ENCODE measurements at regions not wholly inside any gene's neighbourhood (a gene's known extent, or its start where the extent isn't known, plus 50 kb on each side); places are given as distances from the start of the nearest gene placed in this dataset.

DNA sequence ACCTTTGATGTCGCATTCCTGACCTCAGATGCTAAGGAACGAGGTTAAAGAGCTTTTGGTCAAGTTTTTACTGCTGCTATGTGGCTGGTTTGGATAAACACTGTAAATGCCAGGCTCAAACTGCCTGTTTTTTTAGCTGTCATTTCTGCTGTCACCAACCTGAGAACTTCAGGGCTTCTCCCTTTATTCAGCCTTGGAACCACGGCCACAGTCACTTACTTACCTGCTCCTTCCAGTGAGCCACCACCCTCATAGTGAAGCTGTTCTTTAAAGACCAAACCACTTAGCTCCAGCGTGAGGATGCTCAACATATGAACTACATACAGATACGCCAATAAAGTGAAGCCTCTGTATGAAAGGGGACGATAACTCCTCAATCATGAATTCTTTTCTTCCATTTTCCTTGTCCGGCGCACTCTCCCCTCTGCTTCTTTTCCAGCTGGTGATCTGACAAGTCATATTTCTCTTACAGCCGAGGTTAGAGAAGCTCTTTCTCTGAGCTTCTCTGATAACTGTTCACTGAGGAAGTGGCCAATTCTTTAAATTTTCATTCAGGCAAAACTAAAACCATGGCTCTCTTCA lies 152.8 kb upstream of the ANK2 start:
- no peak for DNase-seq

DNA sequence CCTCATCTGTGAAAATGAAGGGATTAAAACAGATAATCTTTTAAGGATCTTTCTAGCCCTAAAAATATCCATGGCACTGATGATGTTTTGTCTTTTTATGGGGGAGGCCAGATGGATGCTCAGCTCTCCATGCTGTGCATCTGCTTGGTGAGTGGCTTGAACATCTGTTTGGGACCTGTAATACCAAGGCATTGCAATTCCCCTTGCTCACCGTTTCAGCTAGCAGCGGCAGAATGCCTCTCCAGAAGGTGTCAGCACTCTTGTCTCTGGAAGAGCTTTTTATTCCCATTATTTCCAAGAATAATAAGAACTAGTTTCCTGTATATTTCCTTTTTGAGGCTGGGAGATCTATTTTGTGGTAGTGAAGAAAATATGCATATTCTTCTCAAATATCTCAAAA lies 151.9 kb upstream of the ANK2 start:
- no peak for DNase-seq

DNA sequence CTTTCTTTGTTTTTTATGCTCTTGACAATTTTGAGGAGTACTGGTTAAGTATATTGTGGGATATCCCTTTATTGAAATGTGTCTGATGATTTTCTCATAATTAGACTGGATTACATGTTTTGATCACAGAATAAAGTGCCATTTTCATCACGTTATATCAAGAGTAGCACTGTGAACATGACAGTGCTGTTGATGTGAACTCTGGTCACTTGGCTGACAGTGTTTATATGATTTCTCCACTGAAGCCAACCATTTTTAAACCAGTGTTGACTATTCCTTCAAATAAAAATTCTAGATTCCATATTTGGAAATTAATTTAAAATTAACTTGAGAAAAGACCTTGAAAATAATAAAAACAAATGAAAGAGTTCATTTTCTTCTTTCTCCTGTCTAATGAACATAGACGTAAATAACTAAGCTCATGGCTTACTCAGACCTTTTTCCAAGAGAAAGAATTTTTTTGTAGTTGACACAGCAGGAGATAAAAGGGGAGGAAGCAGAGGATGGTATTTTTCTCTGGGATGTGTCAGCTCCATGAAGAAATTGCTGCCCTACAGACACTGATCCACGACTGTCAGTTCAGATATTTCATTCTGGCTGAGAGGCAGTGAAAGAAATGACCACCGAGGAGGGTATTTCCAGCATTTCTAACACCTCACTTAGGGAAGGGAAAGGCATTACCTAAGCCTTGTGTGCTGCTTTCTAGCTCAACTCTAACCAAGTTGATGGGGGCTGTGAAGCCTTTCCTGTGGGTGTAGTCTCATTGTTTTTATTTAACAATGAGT lies 150.9 kb upstream of the ANK2 start:
- no peak for DNase-seq

DNA sequence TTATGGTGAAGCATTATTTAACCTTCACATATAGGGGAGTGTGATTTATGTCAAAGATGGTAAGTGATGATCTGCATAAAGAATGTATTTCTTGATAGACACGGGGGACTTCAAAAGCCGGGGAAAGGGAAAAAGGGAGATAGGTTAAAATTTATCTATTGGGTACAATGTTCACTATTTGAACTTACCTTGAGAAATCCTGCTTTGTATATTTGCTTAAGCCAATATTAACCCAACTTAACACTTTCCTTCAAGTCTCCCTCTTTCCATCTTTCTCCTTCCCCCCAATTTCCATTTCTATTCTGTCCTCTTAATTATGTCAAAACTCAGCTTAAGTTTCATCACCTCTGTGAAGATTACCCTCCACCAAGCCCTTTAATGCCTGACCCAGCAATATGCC lies 149.0 kb upstream of the ANK2 start:
- DNase-seq = no peak

DNA sequence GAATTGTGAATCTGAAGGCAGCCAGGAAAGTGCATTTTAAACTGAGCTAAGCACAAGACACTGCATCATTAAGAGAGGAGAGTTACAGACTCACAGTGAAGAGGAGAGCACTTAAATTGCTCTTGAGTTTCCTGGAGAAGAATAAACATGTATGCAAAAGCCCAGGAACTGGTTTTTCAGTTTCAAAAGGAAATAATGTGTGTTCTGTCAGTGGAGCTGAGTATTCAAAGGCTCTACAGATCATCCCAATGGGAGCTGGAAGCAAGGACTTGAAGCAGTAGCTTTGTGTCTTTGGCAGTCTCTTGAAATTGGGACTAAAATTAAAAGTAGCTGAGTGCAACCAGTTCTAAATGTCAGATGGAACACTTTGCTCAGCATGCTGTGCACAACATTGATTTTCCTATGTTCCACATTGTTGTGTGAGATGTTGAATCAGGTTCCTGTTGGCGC lies 147.5 kb upstream of the ANK2 start:
- no peak for DNase-seq

DNA sequence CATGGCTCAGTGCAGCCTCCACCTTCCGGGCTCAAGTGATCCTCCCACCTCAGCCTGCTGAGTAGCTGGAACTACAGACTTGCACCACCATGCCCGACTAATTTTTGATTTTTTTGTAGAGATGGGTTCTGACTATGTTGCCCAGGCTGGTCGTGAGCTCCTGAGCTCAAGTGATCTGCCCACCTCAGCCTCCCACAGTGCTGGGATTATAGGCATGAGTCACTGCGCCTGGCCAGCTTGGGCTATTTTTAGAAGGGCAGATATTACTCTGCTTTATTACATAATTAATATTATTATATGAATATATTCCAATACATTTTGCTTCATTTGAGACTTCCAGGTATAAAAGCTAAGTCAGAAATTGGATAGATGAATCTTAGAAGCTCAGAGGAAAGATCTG lies 143.7 kb upstream of the ANK2 start:
- DNase-seq = no peak

DNA sequence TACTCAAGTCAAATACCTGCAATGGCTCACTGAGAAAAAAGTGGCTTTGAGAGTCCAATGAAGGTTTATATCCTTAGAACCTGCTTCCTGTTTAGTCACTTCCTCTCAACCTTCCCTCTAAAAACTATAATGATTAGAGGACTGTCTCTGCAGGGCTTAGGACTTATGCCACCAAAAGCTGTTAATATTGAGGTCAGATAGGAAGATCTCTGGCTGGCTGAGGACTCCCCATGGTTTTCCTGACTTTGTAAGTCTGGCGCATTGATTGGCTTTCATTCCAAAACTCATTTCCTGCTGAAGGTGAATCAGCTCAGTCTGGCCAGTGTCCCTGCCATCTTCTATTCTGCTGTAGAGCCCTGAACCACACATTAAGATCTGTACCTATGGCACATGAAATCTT lies 140.9 kb upstream of the ANK2 start:
- no peak for DNase-seq

DNA sequence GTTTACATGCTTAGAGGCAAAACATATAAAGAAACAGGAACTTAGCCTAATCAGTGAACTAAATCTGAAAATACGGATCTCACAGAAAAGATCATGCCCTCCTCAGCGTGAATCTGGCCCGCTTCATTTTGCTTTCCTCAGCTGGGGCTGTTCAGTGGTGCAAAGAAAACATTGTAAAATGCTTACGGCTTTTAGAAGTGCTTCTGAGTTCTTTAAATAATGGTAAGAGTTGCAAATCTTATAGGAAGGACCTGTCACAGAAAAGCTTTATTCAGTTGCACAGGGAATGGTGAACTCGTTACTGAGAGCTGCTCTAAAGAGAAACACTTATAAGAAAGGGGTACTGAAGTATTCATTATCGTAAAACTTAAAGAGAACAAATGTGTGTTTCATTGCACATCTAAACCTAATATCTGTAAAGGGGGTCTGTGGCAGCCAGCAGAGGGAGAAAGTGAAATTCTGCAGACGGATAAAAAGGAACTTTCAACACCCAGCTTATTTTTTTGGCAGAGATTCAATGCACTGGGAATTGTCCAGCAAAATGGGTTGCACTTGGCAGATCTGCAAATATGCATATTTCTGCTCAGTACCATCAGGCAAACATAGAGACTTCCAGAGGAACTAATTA lies 139.2 kb upstream of the ANK2 start:
- DNase-seq = no peak

DNA sequence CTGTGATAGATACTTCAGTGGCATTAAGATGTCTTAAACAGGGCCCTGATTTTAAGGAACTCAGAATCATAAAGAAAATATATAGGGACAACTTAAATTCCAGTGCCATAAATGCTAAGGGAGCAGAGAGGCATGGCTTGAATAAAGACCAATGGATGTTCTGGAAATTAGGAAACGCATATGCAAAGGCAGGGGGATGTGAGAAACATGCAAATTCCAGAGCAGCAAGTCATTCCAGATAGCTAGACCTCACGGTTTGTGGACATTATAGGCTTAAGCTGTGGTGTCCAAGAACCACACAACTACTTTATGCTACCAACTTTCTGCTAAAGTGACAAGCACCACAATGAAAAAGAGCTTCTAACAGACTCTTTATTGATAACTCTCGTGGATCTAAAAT lies 132.6 kb upstream of the ANK2 start:
- DNase-seq = no peak

DNA sequence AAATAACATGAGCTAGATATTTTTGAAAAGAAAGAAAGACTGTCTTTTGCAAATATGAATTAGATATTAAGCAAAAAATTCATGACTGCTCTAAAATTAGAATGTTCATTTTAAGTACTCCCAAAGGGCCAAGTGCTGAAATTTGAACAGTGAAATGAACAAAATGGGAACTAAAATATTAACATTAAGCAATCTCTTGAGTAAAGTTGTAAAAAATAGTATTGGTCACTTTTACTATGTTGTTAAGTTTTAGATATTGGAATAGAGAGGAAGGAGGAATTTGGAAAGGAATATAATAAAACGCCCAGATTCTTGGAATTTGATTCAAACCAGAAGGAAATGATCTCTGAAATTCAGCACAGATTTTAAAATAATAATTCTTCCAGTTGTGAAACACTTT lies 125.9 kb upstream of the ANK2 start:
- no peak for DNase-seq

DNA sequence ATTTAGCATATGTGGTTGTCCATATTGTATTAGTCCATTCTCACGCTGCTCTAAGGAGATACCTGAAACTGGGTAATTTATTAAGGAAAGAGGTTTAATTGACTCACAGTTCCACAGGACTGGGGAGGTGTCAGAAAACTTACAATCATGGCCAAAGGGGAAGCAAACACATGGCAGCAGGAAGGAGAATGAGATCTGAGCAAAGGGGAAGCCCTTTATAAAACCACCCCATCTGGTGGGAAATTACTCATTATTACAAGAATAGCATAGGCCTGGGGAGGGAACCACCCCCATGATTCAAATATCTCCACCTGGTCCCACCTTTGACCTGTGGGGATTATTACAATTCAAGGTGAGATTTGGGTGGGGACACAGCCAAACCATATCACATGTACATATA lies 122.6 kb upstream of the ANK2 start:
- no peak for DNase-seq

DNA sequence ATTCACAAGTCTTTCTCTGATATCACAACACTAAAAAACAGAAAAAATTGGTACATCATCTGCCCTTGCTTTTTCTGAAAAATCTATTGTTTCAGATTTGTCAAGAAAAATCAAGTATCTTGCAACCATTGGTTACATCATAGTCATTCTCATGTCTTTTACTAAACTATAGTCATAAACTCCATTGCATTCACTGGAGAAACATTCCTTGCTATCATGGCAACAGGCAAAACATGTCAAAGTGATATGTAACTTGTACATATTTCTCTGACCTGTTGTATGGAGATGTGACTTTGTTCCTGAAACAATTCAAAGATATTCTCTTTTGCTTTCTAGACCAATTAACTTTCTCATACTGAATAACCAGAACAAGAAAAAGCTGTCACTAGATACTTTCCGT lies 121.9 kb upstream of the ANK2 start:
- DNase-seq = no peak

DNA sequence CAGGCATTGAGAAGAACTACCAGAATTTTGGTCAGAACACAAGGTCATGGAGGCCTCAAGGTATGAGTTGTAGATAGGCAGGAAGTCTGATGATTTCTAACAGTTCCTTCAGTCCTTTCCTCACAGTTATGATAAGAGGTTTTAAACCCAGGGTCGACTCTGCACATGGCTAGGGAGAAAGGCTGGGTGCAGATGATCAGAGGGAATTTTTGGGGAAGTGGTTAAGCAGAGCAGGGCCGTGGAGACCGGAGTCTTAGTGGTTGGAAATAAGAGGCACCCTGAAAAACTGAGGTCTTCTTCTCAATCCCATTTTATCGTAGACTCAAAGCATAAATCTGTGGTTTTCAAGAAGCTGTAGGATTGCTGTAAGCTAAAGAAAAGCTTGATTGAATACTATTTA lies 118.5 kb upstream of the ANK2 start:
- no peak for DNase-seq

DNA sequence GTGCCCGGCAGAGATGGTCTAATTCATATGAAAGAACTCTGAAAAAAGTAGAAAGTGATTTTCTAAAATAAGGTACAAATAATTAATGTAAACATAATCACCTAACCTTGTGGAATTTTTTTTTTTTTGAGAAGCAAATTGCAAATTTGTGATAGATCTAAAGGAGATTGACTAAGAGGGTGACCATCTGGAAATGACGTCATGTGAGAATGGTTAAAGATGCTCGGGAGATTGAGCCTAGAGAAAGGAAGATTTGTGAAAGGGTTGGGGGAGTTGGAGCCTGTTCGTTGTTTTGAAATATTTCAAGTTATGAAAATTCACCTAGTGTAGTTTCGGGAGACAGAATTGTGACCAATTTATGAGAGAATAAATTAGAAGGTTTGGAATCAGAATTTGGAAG lies 115.7 kb upstream of the ANK2 start:
- DNase-seq = no peak

DNA sequence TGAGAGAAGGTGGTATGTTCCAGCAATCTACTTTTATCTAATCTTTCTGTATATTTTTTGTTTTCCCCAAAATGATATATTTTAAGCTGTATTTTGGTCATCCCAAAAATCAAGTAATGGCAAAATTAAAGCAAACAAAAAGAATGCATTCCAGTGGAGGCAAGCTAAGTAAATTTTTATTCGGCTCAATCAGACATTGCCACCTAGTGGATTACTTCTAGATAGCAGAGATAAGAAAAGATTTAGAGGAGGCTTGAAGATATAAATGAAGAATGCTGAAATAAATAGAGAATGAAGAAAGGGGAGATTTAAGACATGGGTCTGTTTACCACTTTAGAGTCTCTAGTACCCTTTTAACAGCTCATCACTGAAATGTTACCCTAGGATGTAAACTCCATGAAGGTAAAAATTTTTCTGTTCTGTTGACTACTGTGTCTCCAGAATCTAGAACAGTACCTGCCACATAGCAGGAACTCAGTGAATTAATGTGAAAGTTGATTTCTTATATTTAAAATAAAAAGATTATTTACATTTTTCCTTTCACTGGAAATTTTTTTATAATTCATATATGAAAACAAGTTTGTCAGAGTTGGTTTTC lies 110.9 kb upstream of the ANK2 start:
- DNase-seq = no peak

DNA sequence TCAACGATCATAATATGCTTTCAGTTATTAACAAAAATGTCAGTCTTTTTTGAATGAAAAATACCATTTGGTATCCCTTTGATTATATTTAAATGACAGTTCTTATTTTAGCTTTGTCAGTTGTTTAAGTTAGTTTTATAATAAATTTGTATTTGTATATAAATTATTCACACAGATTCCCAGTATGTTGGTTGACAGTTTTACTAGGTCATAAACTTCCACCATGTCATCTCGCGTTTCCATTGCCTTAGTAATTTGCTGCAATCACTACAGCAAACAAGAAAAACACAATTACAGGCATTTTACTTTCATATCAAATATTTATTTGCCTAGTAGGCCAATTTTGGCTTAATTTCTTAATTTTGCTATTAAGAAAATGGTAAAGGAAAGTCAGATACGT lies 109.6 kb upstream of the ANK2 start:
- DNase-seq = no peak

DNA sequence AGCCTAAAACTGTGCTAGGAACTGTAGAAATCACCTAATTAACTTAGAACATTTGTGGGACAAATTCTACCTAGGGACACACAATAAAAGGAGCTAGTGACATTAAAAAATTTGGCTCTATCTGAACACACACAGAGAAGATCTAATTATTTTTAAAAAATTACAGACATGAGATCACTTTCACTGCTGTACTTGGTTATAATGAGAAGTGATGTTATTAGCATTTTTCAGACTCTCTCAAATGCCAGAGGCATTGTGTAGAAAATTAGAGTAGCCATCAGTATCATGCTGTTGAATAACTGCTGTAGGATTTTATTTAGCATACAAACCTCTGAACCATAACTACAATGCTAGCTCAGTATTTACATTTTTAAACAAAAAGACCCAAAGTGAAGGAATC lies 109.1 kb upstream of the ANK2 start:
- no peak for DNase-seq

DNA sequence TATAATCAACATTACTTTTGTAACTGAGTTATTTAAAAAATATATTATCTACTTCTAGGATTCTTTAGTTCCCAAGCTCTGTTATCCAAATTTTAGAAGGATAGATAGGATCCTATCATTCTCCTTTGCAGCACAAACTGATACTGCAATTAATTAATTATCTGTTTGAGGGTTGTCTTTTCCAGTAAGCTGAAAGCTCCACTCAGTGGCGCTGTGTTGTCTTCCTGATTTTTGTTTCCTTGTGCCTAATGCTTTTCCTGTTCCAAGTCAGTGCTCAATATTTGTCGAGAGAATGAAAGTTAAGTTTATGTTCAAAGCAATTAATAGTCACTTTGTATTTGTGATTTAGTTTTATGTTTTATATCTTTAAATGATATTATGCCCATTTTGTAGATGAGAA lies 107.4 kb upstream of the ANK2 start:
- no peak for DNase-seq

DNA sequence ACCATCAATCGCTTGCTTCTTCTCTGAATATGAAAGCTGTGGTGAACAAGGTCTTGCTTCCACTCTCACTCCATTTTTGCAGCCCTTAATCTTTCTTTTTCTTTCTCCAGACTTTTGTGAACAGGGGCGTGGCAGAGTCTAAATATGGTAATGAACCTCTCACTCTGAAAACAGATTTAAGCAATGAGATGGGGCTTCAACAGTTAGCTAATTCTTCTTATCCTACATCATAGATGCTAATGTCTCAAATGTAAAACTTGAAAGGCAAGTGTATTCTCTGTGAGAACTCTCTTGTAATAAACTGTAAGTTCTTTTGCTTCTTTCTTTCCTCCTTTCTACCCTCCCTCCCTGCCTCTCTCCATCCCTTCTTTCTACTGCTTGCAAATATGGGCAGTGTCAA lies 106.5 kb upstream of the ANK2 start:
- DNase-seq = no peak

DNA sequence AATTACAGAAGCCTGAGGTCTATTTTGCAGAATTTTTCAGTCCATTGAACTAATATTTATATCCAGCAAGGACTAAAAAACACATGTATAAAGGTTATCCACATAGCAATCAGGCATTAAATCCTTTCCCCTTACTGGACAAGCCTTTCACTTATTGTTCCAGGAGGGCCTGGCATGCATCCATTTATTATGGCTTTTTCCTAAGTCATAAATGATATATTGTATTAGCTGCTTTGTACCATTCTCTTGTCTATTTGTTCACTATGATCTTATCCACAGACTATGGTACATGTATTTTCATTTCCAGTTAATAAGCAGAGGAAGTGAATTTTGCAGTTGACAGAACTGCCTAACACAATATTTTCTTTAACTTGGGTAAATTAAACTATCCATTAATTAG lies 105.4 kb upstream of the ANK2 start:
- DNase-seq = no peak

DNA sequence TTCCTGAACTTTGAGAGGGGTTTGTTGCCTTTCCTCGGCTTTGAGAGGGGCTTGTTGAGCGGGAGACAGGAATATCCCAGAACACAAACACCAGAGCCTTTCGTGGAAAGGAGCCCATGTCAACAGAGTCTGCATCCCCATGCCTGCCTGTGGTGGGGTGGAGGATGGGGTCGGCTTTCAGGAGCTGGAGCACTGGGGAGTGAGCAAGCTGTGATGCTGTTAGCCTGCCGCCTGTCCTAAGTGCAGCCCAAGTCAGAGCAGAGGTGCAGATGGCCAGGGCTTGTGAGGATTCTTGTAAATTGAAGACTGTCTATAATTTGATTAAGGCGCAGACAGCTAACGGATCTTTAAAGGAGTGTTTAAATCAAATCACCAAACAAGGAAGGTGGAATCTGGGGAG lies 103.3 kb upstream of the ANK2 start:
- DNase-seq = no peak

DNA sequence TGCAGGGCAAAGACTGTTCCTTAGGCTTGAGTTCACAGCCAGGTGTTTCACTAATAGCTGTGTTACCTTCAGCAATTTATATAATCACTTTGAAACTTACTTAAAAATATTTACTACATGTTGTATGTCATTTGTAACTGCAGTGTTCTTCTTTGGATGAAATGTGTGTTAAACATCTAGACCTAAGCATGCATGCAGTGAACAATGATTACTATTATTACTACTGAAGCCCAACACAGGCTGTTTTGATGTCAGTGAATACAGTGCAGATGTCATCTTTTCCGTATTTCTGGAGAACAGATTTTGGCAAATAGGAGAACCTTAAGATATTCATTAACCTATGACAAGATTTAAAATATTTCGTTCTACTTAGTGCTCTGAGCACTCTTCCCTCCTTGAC lies 101.8 kb upstream of the ANK2 start:
- DNase-seq = no peak

DNA sequence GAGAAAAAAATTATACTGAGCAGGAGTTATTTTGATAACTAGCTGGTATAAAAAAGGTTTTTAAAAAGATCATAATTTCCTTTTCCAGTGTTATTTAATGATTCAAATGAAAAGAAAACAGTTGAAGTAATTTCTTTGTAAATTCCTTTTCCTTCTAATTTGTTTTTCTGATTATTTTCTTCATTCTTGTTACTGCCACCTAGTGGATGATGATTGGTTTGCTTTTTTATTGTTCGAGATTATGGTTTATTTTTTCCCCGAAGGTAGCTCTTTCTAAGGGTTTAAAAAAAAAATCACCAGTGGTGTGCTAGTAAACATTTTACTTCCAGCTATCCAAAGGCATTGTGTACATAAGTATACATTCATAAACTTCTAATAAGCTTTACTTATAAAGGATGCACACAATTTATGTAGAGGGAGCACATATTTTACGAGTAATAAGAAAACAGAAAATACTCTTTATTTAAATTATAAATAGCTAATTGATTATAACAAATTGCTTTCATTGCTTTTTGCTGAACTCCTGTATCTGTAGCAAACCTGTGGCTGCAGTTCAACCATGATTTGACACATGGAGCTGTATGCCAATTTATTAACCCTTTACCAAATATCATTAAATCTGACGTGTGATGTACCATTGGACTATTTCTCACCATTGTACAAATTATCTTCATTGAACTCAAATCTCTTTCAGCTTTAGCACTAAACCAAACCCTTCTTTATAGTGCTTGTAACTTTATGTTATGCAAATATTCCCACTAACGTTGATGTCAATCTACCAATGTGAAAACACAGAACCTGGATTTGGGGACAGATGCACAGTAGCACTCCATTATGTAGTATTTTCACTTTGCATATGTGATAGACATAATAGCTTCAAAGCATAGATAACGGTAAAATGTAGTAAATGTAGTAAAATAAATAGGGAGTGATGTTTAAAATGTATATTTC lies 97.8 kb upstream of the ANK2 start:
- no peak for DNase-seq

Data from activated gamma-delta T cell (primary cell).